ENCODE measurements at regions not wholly inside any gene's neighbourhood (a gene's known extent, or its start where the extent isn't known, plus 50 kb on each side); places are given as distances from the start of the nearest gene placed in this dataset.
A peak's percentile ranks its signal among the peaks of the same experiment; 100 is the strongest.

DNA sequence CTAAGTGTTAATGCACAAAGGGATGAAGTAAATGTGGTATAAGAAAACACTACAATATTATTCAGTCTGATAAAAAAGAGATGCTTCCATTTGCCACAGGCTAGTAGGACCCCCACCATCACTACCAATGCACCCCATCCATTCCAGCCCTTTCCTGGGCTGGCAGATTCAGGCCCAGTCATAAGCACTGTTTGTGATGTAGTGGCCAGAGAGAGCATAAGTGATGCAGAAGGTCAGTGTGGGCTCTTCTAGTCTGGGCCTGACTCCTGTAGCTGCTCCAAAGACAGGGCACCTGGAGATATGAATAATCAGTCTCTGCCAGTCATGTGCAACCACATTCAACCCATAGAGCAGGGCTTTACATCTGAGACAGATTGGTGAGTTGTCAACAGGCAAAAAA lies 1294.7 kb downstream of the TMEM121 start:
- DNase-seq, result no peak

GRCh38 chr14:106822905-106823304 lies 1296.5 kb downstream of the TMEM121 start:
- DNase-seq, result no peak

DNA sequence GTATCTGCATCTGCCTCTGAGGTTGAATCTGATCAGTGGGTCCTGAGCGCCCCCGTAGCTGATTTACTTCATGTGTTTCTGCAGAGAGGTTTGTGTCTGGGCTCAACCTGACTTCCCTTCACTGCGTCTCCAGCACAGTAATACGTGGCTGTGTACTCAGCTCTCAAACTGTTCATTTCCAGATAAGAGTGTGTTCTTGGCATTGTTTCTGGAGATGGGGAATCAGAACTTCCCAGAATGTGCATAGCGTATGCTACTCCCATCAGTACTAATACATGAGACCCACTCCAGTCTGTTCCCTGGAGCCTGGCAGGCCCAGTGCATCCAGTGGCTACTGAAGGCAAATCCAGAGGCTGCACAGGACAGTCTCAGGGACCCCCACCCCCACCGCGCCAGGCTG lies 1297.2 kb downstream of the TMEM121 start:
- DNase-seq, result no peak

DNA sequence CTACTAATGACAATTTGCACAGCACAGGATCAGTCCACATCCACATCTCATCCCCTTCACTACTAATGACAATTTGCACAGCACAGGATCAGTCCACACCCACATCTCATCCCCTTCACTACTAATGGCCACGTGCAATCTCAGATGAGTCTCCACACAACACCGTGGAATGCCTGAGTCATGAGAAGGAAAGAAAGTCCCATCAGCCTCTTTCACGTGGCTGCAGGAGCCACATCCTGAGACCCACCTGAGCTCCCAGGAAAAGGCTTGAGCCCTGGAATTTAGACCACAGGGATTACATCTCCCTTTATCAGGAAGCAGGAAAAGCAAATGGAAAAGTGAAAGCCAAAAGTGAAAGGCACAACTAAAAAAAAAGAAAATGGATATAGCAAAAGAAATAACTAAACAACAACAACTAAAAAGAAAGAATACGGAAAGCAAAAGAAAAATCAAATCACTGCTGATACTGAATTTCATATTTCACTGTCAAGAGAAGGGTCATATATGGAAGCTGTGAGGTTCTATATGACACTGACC lies 1300.5 kb downstream of the TMEM121 start:
- DNase-seq, result no peak

DNA sequence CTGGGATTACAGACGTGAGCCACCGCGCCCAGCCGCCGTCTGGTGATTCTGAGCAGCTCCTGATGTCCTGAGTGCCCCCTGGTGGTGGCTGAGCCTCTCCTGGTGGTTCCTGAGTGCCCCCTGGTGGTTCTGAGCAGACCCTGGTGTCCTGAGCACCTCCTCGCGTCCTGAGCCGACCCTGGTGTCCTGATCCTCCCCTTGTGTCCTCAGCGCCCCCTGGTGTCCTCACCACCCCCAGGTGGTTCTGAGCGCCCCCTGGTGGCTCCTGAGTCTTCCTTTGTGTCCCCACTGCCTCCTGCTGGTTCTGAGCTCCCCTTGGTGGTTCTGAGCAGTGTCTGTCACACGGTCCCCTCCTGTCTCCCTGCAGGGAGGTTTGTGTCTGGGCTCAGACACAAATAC lies 1304.9 kb downstream of the TMEM121 start:
- peak; percentile 45 for DNase-seq

GRCh38 chr14:106837870-106838269 lies 1311.5 kb downstream of the TMEM121 start:
- no peak for DNase-seq

DNA sequence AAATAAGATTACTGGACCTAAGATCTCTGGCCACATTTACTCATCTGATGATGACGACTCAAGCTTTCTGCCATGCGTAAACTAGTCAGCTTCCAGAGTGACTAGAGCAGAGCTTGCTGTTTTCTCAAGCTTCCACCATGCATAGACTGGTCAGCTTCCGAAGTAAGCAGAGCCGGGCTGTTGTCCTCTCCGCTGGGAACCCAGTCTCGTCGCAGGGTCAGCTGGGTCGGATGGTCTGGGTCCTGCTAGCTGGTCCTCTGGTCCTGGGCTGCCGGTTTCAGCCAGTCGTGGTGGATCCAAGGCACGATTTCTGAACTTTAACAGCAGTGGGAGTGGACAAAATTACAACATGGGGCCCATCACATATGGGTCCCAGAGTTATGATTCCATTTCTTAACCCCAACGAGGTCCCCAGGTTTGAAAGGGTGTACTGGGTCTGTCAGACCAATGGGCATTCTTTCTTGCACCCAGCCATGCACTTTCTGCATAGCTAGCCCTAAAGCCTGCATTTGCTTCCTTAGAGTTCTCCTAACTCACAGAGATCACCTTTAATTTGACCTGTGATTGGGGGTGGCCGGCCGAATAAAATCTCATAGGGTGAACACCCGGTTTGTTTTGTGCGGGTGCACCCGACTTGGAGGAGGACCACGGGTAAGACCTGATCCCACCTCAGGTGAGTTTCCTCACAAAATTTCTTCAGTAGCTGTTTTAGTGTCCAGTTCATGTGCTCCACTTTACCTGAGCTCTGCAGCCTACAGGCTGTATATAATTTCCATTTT lies 1312.8 kb downstream of the TMEM121 start:
- DNase-seq, result no peak

- no peak for DNase-seq
Observed at GRCh38 chr14:106840258-106840657, 1313.9 kb downstream of the TMEM121 start.

GRCh38 chr14:106840991-106841390 lies 1314.6 kb downstream of the TMEM121 start:
- no peak for DNase-seq

- DNase-seq, result no peak
Observed at GRCh38 chr14:106841701-106842100, 1315.3 kb downstream of the TMEM121 start.

DNA sequence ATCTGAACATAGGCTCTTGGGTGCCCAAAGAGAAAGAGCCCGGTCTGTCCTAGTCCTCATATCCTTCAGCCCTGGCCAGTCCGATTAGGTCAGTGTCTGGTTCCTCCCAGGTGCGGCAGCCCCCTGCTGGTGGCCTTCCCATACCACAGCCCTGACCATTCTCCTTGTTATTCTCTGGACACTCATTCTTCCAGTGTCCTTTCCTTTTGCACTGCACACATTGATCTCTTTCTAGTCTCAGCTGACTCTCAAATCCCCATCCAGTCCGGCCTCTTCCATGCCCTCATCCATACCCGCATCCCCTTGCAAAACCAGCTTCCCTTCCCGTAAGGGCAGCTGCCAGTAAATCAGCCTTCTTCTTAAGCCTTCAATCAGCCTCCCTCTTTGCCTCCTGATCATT lies 1316.3 kb downstream of the TMEM121 start:
- peak; percentile 3 for DNase-seq

GRCh38 chr14:106843386-106843785 lies 1317.0 kb downstream of the TMEM121 start:
- DNase-seq, result peak; percentile 40

DNA sequence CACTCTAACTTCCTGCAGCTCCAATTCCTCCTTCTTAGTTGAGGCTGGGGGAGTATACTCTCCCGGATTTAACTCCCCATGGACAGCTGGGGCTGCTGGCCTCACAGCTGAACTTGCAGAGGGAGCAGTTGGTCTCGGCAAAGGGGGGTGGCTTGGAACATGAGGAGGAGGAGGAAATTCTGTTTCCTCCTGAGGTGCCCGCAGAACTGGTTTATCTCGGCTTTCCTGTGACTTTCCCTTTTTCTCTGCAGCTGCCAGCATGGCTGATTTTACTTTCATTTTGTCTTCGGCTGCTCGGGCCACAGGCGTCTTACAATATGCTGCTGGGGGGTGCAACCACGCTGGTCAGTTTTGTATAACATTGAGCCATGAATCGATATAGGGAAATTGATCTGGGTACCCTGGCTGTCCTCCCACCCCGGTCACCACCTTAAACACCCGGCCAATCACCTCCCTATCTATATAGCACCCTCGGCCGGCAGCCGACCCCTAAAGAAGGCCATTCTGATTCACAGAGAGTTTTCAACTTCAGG lies 1317.6 kb downstream of the TMEM121 start:
- DNase-seq, result peak; percentile 79

GRCh38 chr14:106844608-106845285 lies 1318.4 kb downstream of the TMEM121 start:
- DNase-seq, result peak; percentile 79

GRCh38 chr14:106845286-106846087 lies 1319.1 kb downstream of the TMEM121 start:
- DNase-seq, result peak; percentile 71

DNA sequence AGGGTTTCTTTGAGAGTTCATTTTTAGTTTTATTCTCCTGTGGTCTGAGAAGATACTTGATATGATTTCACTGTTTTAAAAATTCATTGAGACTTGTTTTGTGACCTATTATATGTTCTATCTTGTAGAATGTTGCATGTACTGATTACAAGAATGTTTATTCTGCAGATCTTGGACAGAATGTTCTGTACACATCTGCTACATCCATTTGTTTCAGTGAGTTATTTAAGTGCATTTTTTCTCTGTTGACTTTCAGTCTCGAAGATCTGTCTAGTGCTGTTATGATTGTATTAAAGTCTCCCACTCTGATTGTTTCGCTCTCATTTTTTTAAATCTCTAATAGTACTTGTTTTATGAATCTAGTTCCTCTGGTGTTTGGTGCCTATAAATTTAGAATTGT lies 1319.8 kb downstream of the TMEM121 start:
- peak; percentile 25 for DNase-seq

DNA sequence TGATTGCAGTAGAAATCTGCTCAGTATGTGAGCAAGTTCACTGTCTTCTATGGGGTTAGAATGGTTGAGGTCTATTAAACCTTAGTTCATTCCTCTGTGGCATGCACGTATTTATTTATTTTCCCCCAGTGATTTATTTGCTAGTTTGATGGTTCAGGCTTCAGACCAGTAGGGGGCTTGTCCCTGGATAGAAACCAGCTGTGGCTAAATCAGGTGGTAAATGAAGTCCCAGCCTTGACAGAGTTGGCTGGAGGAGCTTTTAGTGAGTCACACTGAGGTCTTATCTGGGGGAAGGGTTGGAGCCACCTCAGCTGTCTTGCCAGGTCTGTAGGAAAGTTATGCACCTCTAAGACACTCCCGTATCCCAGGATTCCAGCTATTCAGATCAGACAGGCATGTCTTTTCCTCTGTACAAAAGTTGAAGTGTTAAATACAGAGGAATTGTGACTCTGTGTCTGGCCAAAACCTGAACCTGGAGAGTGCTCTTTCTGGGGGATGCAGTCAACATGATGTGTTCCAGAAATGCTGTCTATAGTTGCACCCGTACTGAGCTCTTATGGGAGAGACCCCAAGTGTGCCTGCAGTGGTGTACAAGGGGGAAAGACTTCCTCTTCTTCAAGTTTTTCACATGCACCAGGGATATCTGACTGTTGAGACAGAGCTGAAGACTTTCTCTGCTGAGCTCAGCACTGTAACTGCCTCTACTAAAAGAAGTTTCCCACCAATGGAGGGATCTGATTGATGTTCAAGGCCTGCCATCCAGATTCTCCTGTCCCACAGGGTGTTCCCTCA lies 1322.1 kb downstream of the TMEM121 start:
- peak; percentile 77 for DNase-seq

- no peak for DNase-seq
Observed at GRCh38 chr14:106850913-106851825, 1324.8 kb downstream of the TMEM121 start.

DNA sequence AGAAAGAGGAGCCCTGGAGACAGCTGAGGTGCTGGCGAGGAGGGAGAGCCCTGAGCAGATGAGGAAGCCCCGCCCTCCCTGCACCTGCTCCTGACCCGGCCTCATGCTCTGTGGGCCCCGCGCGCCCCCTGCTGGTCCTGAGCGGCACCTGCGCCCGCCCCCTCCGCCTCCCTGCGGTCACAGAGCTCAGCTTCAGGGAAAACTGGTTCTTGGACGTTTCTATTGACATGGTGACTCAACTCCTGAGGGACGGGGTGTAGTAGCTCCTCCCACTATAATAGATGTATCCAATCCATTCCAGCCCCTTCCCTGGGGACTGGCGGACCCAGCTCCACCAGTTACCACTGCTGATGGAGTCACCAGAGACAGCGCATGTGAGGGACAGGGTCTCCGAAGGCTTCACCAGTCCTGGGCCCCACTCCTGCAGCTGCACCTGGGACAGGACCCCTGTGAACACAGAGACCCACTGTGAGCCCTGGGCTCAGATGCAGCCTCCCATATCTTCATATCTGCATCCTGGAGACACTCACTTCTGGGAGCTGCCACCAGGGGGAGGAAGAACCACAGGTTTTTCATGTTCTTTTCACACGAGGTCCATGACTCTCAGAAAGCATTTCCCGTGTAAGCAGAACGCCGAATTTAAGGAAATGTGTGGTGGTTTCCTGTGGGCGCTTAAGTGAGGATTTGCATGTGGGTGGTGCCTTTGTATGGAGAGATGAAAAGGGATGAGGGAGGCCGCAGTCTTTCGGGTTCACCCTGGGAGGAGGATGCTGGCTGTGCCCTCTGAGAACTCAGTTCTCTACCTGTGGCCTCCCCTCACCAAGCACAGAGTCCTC lies 1346.4 kb downstream of the TMEM121 start:
- peak; percentile 86 for DNase-seq

- DNase-seq, result no peak
Observed at GRCh38 chr14:106874350-106874749, 1348.0 kb downstream of the TMEM121 start.
